Pancreas (tissue), 10 donors: ENCODE measurements at regions not wholly inside any gene's neighbourhood (a gene's known extent, or its start where the extent isn't known, plus 50 kb on each side); places are given as distances from the start of the nearest gene placed in this dataset.

Experiments
- ATAC-seq, 4 donors: fragments of 200-7000 bp; cut with Tn5 transposase; one replicate each; pipeline versions ENCODE4 v1.8.0 to v1.9.1; 2020; ENCODE audit warnings: mild to moderate bottlenecking in 4 of 4, moderate library complexity in 4 of 4
- DNase-seq, 6 donors: peaks; one replicate each; pipeline ENCODE4 v3.0.0-alpha.2; 2020
- FAIRE-seq: peaks from 2 replicates; lab custom pipeline; 2012; peaks lifted over from hg19 to GRCh38; lab: Jason Lieb, UNC
- H3K27ac ChIP-seq, 4 donors: fragments of 200-600 bp; sonication (generic); 1 replicate in 3 of 4; 2 replicates in 1 of 4; pipeline versions ENCODE4 v1.5.0 to v1.8.0; 2020
- H3K27me3 ChIP-seq, 4 donors: fragments of 200-600 bp; one replicate each; pipeline ENCODE4 v1.8.0; 2021
- H3K36me3 ChIP-seq, 3 donors: fragments of 200-600 bp; sonication (generic) in 1 of 3; one replicate each; pipeline versions ENCODE4 v1.5.0 to v1.8.0; 2020 to 2021
- H3K4me1 ChIP-seq, 3 donors: fragments of 200-600 bp; one replicate each; pipeline ENCODE4 v1.8.0; 2021
- H3K4me3 ChIP-seq, 4 donors: fragments of 200-600 bp; sonication (generic) in 2 of 4; one replicate each; pipeline versions ENCODE4 v1.5.0 to v1.8.0; 2020 to 2021
- H3K9me3 ChIP-seq, 4 donors: fragments of 200-600 bp; one replicate each; pipeline ENCODE4 v1.8.0; 2021
- WGBS, 2 donors: extraction: QIAGEN DNeasy Blood & Tissue Kit; methylation state at CpG; one replicate each; pipeline ENCODE4 v1.1.7; 2013; 5-methylcytosine and 5-hydroxymethylcytosine counted together
- intact Hi-C, 3 donors: fragments of 100-400 bp; cut with DNase I; formaldehyde crosslinking; loops; one replicate each; pipeline versions ENCODE4 v1.11.1 to v1.14.2; 2022
- TF ChIP-seq, protein P1 (sequence below), 4 donors: fragments of 200-600 bp; sonication (generic) in 3 of 4; IDR thresholded peaks; one replicate each; pipeline versions ENCODE4 v1.5.0 to v1.8.0; 2021; ENCODE audit warnings: antibody characterized with exemption in 4 of 4
- donor health status: healthy with polysubstance abuse.
- donor health status: DM: no; HTN: no; CAD: no; lungs with moderate emphysema.
- donor health status: DM: no; HTN: no; CAD: no.
- donor health status: control.
- donor health status: control.
- donor health status: Bipolar disorder and iron deficiency.
- donor health status: DM: yes; HTN: yes; CAD: no.
- donor health status: DM: no; HTN: no; CAD: no.
- donor health status: DM: no; HTN: no; CAD: no.
- donor health status: DM: yes; HTN: yes; CAD: no.

DNA sequence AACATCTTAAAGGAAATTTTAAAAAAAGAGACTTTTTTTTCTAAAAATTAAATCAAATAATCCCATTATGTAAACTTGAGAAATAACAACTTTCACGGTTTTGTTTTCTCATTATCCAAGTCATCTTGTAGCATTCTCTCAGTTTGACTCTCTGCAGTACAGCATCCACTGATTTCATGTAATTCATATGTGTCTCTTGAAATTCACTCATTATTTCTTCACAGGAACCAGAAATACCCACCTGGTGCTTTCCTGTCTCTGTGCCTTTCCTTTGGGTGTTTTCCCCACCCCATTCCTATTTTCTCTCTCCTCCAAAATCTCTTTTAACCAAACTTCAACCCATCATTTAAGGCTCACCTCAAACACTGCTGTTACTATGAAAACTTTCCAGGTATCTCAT lies 116.1 kb upstream of the STK17B start:
- DNase-seq, result no peak
- no peaks in the 10 kb centered on the region for H3K27me3 ChIP-seq
- no peak for ATAC-seq
- no peak overlapping the region for H3K27ac ChIP-seq
- H3K36me3 ChIP-seq, result no peaks in the 10 kb centered on the region
- WGBS, 2 donors, result 71 to 86% methylated on average over 1 of the region's 1 CpG
- H3K9me3 ChIP-seq, result no peaks in the 10 kb centered on the region
- FAIRE-seq, result no peak
- intact Hi-C loops, result no loop called here
- H3K4me3 ChIP-seq, result no peak overlapping the region
- TF ChIP-seq, protein P1, sequence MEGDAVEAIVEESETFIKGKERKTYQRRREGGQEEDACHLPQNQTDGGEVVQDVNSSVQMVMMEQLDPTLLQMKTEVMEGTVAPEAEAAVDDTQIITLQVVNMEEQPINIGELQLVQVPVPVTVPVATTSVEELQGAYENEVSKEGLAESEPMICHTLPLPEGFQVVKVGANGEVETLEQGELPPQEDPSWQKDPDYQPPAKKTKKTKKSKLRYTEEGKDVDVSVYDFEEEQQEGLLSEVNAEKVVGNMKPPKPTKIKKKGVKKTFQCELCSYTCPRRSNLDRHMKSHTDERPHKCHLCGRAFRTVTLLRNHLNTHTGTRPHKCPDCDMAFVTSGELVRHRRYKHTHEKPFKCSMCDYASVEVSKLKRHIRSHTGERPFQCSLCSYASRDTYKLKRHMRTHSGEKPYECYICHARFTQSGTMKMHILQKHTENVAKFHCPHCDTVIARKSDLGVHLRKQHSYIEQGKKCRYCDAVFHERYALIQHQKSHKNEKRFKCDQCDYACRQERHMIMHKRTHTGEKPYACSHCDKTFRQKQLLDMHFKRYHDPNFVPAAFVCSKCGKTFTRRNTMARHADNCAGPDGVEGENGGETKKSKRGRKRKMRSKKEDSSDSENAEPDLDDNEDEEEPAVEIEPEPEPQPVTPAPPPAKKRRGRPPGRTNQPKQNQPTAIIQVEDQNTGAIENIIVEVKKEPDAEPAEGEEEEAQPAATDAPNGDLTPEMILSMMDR (IDR thresholded peaks at IDR 0.05), result no peak
- H3K4me1 ChIP-seq, result peaks cover 0 to 14% (median 4%) of the 10 kb centered on the region in 3 donors

DNA sequence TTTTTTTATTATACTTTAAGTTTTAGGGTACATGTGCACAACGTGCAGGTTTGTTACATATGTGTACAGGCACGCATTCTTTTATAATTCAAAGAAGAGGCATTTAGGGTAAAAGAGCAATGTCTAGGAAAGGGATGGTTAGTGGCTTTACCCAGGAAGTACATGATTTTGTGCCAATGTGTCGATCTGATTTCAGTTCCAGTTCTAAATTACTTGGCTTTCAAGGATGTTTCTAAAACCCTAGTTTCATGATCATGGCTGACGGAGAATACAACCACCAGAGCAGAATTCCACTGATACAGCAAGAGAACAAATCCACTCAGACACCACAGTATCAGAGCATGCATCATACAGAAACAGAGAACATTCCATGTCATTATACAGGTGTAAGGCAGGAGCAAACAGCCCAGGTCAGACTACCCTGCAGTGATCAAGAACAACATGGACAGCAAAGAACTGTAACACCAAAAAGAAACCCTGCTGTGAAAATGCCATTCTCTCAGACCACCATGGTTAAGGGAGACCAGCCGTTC lies 116.7 kb upstream of the STK17B start:
- ATAC-seq (no peak), DNase-seq (no peak), FAIRE-seq (no peak)
- Histone ChIP-seq H3K9me3 (no peaks in the 10 kb centered on the region), H3K27me3 (no peaks in the 10 kb centered on the region), H3K4me3 (no peak overlapping the region), H3K36me3 (no peaks in the 10 kb centered on the region), H3K4me1 (peaks cover 0 to 14% (median 4%) of the 10 kb centered on the region in 3 donors), H3K27ac (no peak overlapping the region)
- TF ChIP-seq, protein P1 (IDR thresholded peaks at IDR 0.05), result no peak
- intact Hi-C loops, result no loop called here
- 51 to 65% methylated on average over 5 of the region's 5 CpGs for WGBS, 2 donors

DNA sequence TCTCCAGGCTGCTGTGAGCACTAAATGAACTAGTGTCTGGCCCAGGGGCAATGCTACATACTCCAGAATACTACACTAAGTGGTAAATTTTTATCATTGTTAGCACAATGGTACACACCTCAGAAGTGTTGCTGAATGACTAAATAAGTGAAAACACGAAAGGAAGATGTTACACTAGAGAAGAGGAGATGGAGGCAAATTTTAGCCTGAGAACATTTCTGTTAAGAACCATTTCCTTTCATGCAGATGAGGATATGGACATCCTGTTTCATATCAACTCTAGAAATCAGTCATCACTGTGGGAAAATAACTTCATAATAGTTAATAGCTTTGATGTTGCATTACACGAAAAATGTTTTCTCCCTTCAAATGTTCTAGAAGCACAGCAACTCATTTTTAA lies 117.6 kb upstream of the STK17B start:
- 44 to 56% methylated on average over 2 of the region's 2 CpGs for WGBS, 2 donors
- H3K36me3 ChIP-seq, result no peaks in the 10 kb centered on the region
- no peaks in the 10 kb centered on the region for H3K9me3 ChIP-seq
- ATAC-seq (no peak), DNase-seq (no peak), FAIRE-seq (no peak)
- intact Hi-C loops, result no loop called here
- TF ChIP-seq, protein P1 (IDR thresholded peaks at IDR 0.05), result no peak
- no peak overlapping the region for H3K4me3 ChIP-seq
- H3K27me3 ChIP-seq, result no peaks in the 10 kb centered on the region
- peaks cover 0 to 14% (median 4%) of the 10 kb centered on the region in 3 donors for H3K4me1 ChIP-seq
- no peak overlapping the region for H3K27ac ChIP-seq

DNA sequence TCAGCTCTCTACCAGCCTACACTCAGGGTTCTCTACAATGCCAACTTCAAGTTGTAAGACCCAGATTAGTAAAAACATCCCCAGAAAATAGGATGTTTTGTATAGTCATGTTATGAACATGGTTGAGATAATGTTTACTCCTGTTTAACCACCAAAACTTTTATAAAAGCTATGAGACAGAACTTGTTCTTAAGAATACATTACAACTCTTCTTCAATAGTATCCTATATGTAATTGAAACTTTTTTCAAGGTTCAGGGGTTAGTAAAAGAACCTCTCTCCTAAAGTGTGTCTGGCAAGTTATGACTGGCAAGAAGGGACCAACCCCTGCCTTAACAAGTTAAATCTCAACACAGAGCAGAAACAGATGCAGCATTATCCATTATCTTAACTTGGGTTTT lies 118.8 kb upstream of the STK17B start:
- intact Hi-C loops, result no loop called here
- Histone ChIP-seq H3K27me3 (no peaks in the 10 kb centered on the region), H3K4me1 (peaks cover 0 to 4% (median 4%) of the 10 kb centered on the region in 3 donors), H3K9me3 (no peaks in the 10 kb centered on the region), H3K27ac (no peak overlapping the region), H3K4me3 (no peak overlapping the region), H3K36me3 (no peaks in the 10 kb centered on the region)
- TF ChIP-seq, protein P1 (IDR thresholded peaks at IDR 0.05), result no peak
- no peak for FAIRE-seq
- DNase-seq, result no peak
- ATAC-seq, result no peak

DNA sequence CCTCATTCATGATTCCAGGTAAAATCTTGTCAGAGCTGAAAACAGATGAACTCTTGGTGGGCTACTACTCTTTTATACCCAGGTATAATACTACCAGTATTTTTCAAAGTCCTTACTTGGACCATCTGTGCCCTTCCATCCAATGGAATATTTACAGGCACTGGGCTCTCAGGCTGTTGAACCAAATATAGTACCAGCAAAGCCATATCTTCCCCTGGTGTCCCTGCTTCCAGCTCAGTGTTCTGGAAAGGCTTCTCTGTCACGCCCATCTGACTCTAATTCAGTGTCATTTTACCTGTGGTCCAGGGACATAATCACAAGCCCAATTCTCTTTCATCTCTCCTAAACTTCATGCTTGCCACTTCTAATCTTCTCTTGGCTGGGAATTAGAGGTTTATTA lies 119.2 kb upstream of the STK17B start:
- Histone ChIP-seq H3K9me3 (no peaks in the 10 kb centered on the region), H3K27me3 (no peaks in the 10 kb centered on the region), H3K4me1 (peaks cover 0 to 4% (median 4%) of the 10 kb centered on the region in 3 donors), H3K36me3 (no peaks in the 10 kb centered on the region), H3K4me3 (no peak overlapping the region), H3K27ac (no peak overlapping the region)
- no peak for ATAC-seq
- no peak for DNase-seq
- intact Hi-C loops, result no loop called here
- TF ChIP-seq, protein P1 (IDR thresholded peaks at IDR 0.05), result no peak
- FAIRE-seq, result no peak
- 68 to 87% methylated on average over 1 of the region's 1 CpG for WGBS, 2 donors
